ENCODE measurements at regions not wholly inside any gene's neighbourhood (a gene's known extent, or its start where the extent isn't known, plus 50 kb on each side); places are given as distances from the start of the nearest gene placed in this dataset.
A peak's percentile ranks its signal among the peaks of the same experiment; 100 is the strongest.

DNA sequence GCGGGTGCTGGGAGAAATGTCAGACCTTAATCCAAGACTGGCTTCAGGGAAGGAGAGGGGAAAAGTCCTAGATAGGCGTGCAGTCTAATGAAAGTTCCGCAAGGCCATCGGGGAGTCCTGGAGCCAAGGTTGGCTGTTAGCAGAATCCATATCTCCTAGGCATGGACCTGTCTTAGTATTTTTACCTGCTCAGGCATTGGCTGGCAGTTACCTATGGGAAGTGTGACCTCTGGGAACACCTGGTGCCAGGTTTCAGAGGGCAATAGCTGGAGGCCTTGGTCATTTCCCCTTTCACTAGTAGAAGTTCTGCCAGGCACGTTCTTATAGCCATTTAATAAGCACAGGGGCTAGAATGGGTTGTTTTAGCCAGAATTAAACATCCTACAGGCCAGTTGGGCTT, 330.8 kb upstream of the SEMA6D start:
- TF ChIP-seq, protein P1, sequence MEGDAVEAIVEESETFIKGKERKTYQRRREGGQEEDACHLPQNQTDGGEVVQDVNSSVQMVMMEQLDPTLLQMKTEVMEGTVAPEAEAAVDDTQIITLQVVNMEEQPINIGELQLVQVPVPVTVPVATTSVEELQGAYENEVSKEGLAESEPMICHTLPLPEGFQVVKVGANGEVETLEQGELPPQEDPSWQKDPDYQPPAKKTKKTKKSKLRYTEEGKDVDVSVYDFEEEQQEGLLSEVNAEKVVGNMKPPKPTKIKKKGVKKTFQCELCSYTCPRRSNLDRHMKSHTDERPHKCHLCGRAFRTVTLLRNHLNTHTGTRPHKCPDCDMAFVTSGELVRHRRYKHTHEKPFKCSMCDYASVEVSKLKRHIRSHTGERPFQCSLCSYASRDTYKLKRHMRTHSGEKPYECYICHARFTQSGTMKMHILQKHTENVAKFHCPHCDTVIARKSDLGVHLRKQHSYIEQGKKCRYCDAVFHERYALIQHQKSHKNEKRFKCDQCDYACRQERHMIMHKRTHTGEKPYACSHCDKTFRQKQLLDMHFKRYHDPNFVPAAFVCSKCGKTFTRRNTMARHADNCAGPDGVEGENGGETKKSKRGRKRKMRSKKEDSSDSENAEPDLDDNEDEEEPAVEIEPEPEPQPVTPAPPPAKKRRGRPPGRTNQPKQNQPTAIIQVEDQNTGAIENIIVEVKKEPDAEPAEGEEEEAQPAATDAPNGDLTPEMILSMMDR (conservative IDR thresholded peaks at IDR 0.05; ENCODE audit: control insufficient read depth, insufficient read depth, low read depth, low read length), result no peak
- H3K4me3 ChIP-seq (ENCODE audit: control insufficient read depth, low read depth, low read length), result no peak overlapping the region
- no peak for DNase-seq (ENCODE audit: low read depth)

DNA sequence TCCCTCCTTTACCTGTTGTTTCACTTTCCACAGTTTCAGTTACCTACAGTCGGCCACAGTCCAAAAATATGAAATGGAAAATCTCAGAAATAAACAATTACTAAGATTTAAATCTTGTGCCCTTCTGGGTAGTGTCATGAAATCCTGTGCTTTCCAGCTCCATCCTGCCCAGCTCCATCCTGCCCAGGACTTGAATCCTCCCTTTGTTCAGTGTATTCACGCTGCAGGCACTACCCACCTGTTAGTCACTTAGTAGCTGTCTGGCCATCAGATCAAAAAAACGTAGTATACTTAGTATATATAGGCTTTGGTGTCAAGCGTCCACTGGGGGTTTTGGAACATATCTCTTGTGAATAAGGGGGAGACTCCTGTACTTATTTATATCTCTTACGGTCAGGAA, 329.0 kb upstream of the SEMA6D start:
- DNase-seq (ENCODE audit: low read depth), result no peak
- TF ChIP-seq, protein P1 (conservative IDR thresholded peaks at IDR 0.05; ENCODE audit: control insufficient read depth, insufficient read depth, low read depth, low read length), result no peak
- no peak overlapping the region for H3K4me3 ChIP-seq (ENCODE audit: control insufficient read depth, low read depth, low read length)

DNA sequence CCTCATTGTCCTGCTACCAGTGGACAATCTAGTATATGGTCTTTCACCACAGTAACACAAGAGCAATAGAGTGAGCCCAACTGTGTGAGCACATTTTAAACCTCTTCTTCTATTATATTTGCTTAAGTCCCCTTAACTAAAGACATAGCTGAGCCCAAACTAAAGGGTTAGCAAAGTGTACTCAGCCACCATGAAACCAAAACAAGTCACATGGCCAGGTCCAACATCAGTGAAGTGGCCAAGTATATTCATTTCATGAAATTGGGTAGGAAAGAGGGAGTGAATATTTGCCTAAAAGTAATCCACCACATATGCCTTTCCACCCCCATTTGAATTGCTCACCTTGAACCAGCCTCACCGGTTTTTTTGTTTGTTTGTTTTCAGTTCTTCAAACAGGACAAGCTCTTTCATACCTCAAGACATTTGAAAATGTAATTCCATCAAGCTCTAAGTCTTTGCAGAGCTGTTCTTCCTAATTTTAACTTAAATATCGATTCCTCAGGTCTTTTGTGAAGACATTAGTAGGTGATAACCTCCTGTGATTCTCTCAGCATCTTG, 327.0 kb upstream of the SEMA6D start:
- no peak for DNase-seq (ENCODE audit: low read depth)
- H3K4me3 ChIP-seq (ENCODE audit: control insufficient read depth, low read depth, low read length), result no peak overlapping the region
- TF ChIP-seq, protein P1 (conservative IDR thresholded peaks at IDR 0.05; ENCODE audit: control insufficient read depth, insufficient read depth, low read depth, low read length), result no peak

DNA sequence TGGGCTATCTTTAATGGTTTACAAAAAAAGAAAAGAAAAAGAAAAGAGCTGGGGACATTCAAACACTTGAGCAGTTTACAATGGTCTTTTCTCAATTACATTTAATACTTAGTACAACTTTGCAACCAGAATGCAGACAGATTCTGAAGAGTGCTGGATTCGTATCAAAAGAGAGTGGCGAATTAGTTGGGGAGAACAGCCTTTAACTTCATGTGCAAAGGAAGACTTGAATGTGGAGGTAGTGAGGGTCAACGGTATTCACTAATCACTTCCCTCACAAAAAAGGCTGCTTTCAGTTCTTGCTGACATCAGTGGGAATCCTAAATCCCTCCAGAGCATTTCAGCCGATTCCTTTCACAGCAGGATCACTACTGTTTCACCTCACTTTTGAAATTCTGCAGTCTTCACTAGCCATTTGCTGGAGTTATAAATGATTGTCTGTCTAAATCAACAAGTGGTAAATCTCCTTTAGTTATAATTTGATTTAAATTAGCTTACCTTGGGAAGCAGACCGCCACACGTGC, 323.0 kb upstream of the SEMA6D start:
- DNase-seq (ENCODE audit: low read depth), result no peak
- TF ChIP-seq, protein P1 (conservative IDR thresholded peaks at IDR 0.05; ENCODE audit: control insufficient read depth, insufficient read depth, low read depth, low read length), result no peak
- H3K4me3 ChIP-seq (ENCODE audit: control insufficient read depth, low read depth, low read length), result no peak overlapping the region

DNA sequence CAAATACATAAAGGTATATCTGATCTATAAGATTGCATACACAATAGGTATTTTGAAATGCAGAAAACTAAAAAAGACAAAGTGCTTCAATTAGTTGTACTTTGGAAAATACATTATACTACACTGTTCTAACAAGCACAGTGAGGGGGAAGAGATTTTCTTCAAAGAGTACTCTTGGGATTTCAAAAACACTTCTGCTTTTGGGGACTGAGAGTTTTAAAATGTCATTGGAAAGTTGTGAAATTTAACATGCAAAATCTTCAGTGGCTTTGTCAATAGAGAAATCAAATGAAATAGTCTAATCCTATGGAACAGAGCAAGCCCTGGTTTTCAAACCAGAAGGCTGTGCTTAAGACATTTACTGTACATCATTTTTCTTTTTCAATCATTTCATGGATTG, 322.2 kb upstream of the SEMA6D start:
- no peak for DNase-seq (ENCODE audit: low read depth)
- TF ChIP-seq, protein P1 (conservative IDR thresholded peaks at IDR 0.05; ENCODE audit: control insufficient read depth, insufficient read depth, low read depth, low read length), result no peak
- no peak overlapping the region for H3K4me3 ChIP-seq (ENCODE audit: control insufficient read depth, low read depth, low read length)

DNA sequence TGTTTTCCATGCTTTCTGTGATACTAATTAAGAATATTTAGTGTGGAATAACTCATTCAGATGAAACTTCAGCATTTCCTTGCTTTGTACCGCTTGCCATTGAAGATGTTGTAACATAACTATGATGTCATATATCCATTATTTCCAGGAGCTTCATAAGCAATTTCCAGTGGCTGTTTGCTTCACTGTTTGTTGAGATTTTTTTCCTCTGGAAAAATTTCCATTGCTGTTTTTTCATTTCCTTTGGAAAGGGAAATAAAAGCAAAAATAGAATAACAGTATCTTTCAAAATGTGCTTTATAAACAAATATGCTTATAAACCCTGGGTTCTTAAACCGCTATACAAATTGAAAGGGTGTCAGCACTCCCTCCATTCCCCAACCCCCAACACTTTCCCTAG, 319.6 kb upstream of the SEMA6D start:
- H3K4me3 ChIP-seq (ENCODE audit: control insufficient read depth, low read depth, low read length), result no peak overlapping the region
- DNase-seq (ENCODE audit: low read depth), result peak; percentile 14
- TF ChIP-seq, protein P1 (conservative IDR thresholded peaks at IDR 0.05; ENCODE audit: control insufficient read depth, insufficient read depth, low read depth, low read length), result no peak

DNA sequence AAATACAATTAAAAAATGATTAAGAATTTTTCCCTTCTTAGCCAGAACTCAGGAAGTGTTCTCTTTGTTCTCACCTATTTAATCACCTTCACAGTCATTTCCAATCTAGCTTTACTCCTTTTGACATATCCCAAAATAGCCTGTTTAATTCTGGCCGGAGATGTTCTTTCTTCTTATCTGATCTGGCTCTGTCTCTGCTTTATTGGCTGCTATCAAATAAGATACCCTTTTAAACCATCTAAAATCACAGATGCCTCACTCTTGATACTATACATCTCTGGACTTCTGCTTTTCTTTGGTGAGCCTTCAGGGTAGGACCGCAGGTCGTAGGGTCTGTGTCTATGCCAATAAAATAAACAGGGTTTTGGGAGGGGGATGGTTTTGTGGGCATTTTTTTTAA, 319.2 kb upstream of the SEMA6D start:
- TF ChIP-seq, protein P1 (conservative IDR thresholded peaks at IDR 0.05; ENCODE audit: control insufficient read depth, insufficient read depth, low read depth, low read length), result no peak
- no peak for DNase-seq (ENCODE audit: low read depth)
- no peak overlapping the region for H3K4me3 ChIP-seq (ENCODE audit: control insufficient read depth, low read depth, low read length)
